T-helper 1 cell (primary cell): ENCODE measurements at regions not wholly inside any gene's neighbourhood (a gene's known extent, or its start where the extent isn't known, plus 50 kb on each side); places are given as distances from the start of the nearest gene placed in this dataset.
"Not testable (repeated sequence)": the region's sequence is repeated elsewhere in the genome, so short reads cannot be mapped to it uniquely, and the experiment has no call there.

Source experiments
- DNase-seq, 5 donors: peaks; one replicate each; pipeline ENCODE4 v3.0.0-alpha.2; 2012 to 2020

- DNase-seq, result not testable (repeated sequence)
These were observed 297.8 kb downstream of the POTED start for GRCh38 chr21:13907385-13907784.

DNA sequence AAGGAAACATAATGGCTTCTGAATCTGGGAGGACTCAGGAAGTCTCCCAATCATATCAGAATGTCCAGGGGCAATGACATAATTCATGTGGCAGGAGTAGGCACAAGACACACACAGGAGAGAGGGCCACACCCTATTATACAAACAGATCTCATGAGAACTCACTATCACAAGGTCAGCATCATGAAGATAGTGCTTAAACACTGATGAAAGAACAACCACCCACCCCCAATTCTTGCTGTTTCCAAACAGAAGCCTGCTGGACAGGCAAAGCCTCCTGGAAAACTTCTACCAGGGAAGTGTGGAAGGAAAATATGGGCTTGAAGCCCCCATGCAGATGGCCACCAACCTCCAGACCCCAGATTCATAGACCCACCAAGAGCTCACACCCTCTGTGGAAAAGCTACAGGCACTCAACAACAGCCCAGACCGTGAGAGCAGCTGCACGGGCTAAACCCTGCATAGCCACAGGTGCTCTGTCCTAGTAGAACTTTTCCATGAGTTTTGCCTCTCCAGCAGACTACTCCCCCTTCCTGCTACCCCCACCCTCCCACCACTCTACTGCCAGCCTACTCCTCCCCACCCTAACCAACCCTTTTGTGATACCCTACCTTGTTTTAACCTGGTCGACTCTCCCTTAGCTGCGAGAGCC is 287.1 kb downstream of the POTED start:
- DNase-seq, result not testable (repeated sequence)

- not testable (repeated sequence) for DNase-seq
These were observed 284.0 kb downstream of the POTED start for GRCh38 chr21:13893617-13894016.

GRCh38 chr21:13893025-13893424 is 283.4 kb downstream of the POTED start:
- DNase-seq, result not testable (repeated sequence)

GRCh38 chr21:13892146-13892751 is 282.7 kb downstream of the POTED start:
- not testable (repeated sequence) for DNase-seq

DNA sequence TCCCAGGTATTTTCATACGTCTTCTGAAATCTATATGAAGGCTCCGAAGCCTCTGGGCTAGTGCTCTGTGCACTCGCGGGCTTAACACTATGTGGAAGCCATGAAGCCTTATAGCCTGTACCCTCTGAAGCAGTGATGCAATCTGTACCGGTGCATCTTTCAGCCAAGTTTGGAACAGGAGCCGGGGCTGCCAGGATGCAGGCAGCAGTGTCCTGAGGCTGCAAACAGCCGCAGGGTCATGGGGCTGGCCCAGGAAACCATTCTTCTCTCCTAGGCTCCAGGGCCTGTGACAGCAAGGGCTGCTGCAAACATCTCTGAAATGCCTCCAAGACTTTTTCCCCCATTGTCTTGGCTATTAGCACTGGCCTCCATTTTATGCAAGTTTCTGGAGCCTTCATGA is 279.6 kb downstream of the POTED start:
- DNase-seq, result not testable (repeated sequence)

DNA sequence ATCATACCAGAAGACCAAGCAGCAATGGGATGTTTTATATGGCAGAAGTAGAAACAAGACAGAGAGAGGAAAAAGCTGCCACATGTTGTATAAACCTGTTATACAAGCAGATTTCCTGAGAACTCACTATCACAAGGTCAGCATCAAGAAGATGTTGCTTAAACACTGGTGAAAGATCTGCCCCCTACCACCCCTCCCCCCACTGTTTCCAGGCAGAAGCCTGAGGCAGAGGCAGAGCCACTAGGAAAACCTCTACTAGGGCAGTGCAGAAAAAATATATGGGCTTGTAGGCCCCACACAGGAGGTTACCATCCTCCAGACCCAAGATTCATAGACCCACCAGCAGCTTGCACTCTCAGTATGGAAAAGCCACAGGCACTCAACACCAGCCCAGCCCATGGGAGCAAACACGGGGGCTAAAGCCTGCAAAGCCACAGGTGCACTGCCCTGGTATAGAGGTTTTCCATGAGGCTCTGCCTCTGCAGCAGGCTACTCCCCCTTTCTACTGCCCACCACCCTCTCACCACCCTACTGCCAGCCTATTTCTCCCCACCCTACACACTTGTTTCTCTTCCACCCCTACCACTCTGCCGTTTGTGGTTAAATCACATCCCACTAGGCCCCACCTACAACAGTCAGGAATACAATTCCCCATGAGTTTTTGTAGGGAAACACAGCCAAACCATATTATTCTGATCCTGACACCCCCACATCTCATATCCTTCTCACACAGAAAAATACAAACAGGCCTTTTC is 274.2 kb downstream of the POTED start:
- DNase-seq, result not testable (repeated sequence)

DNA sequence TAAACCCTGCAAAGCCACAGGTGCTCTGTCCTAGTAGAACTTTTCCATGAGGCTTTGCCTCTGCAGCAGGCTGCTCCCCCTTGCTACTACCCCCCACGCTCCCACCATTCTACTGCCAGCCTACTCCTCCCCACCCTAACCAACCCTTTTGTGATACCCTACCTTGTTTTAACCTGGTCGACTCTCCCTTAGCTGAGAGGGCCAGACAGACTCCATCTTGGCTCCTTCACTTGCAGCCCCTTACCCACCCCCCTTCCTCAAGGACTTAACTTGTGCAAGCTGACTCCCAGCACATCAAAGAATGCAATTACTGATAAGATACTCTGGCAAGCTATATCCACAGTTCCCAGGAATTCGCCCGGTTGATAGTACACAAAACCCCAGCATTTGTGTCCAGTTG is 267.9 kb downstream of the POTED start:
- DNase-seq, result not testable (repeated sequence)

- DNase-seq, result not testable (repeated sequence)
These were observed 267.4 kb downstream of the POTED start for GRCh38 chr21:13876999-13877398.

GRCh38 chr21:13874001-13874400 is 264.4 kb downstream of the POTED start:
- not testable (repeated sequence) for DNase-seq

DNA sequence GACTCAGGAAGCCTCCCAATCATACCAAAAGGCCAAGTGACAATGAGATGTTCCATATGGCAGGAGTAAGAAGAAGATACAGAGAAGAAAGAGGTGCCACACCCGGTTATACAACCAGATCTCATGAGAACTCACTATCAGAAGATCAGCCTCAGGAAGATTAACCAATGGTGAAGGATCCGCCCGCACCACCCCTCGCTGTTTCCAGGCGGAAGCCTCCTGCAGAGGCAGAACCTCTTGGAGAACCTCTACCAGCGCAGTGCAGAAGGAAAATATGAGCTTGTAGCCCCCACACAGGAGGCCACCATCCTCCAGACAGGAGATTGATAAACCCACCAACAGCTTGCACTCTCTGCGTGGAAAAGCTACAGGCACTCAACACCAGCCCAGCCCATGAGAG is 245.1 kb downstream of the POTED start:
- no peak for DNase-seq

GRCh38 chr21:13850808-13851207 is 241.2 kb downstream of the POTED start:
- DNase-seq, result not testable (repeated sequence)

DNA sequence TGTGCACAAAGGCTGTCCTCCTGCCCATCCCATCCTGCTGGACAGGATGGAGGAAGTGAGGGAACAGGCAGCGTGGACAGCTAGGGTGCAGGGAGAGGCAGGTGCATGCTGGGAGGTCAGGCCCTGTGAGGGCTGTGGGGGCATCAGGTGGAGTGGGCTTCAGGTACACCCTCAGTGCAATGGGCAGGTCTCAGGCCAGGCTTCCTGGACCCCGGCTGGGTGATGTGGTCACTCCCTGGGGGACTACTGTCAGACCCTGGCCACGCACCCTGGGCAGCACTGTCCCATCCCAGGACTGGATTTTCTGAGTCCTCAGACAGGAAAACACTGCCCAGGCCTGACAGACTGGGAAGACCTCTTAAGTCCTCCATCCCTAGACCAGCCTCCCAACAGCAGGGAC is 239.9 kb downstream of the POTED start:
- DNase-seq, result not testable (repeated sequence)

- not testable (repeated sequence) for DNase-seq
These were observed 237.1 kb downstream of the POTED start for GRCh38 chr21:13846718-13847117.

DNA sequence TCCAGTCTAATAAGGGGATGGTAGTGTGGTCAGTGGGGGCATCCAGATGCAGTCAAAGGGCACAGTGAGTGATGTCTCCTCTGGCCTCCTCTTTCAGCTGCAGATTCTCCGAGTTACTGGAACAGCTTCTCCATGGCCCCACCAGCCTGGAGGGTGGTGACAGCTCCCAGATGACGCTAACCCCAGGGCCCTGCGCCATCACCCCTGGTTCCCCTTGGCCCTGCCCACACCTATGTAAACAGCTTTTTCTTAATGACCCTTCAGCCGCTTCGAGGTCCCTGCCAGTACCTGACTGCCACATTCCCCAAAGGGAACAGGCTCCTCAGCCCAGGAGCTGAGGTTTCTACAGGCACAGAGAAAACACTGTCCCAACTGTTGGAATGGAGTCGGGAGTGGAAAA is 235.0 kb downstream of the POTED start:
- not testable (repeated sequence) for DNase-seq

DNA sequence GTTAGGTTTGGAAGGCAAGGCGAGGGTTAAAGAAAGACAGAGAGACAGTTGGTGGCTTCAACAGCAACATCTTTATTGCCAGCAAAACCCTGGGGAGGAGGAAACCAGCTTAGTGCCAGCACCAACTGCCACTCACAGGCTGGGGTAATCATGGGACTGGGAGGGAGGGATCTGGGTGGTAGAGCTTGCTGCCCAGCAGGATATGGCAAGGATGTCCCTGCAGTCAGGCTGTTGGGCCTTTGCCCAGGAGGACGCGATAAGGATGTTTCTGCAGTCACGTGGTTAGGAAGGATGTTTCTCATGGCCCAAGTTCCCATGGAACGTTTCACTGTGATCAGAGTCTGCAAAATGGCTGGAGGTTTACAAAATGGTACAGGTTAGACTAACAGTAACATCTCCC is 233.5 kb downstream of the POTED start:
- DNase-seq, result not testable (repeated sequence)

- not testable (repeated sequence) for DNase-seq
These were observed 218.1 kb downstream of the POTED start for GRCh38 chr21:13827666-13828065.

- DNase-seq, result no peak
These were observed 217.6 kb downstream of the POTED start for GRCh38 chr21:13827201-13827600.

DNA sequence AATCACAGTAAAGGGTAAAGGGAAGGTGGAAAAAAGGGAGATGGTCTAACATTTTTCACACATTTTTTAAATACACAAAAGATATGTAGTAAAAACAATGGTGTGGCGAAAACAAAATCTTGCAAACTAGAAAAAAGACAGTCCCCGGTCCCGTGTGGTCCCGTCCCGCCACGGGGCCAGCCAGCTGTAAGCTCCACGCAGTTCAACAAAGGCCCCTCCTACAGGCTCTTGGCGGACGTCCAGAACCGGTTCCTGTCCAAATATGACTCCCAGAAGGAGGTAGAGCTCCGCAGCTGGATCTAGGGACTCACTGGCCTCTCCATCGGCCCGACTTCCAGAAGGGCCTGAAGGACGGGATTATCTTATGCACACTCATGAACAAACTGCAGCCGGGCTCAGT is 216.9 kb downstream of the POTED start:
- not testable (repeated sequence) for DNase-seq

- not testable (repeated sequence) for DNase-seq
These were observed 215.7 kb downstream of the POTED start for GRCh38 chr21:13825218-13825778.

GRCh38 chr21:13820286-13820685 is 210.7 kb downstream of the POTED start:
- not testable (repeated sequence) for DNase-seq

DNA sequence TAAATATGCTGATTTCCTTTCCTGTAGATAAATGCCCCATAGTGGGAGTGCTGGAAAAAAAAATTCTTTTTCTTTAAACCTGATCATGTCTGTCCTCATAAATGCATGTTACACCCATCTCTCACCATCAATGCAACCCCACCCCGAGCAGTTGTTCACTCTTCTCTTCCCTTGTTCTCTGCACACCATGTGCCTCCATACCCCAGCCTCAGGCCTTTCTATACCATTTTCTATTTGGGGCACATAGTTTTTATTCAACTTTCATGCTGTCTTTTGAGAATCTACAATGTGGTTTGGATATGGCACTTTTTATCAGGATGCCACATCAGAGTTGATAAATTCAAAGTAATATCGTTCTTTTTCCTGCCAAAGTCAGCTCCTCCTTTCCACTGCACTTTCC is 202.6 kb downstream of the POTED start:
- DNase-seq, result not testable (repeated sequence)

GRCh38 chr21:13810559-13810958 is 201.0 kb downstream of the POTED start:
- not testable (repeated sequence) for DNase-seq
